Peyer's patch (tissue), 4 donors: ENCODE measurements at regions not wholly inside any gene's neighbourhood (a gene's known extent, or its start where the extent isn't known, plus 50 kb on each side); places are given as distances from the start of the nearest gene placed in this dataset.

ENCODE experiments used
- DNase-seq, 3 donors: peaks; one replicate each; pipeline ENCODE4 v3.0.0-alpha.2; 2017 to 2019
- H3K27ac ChIP-seq, 4 donors: fragments of 200-600 bp; sonication (generic); one replicate each; pipeline ENCODE4 v1.5.1; 2016 to 2019
- H3K27me3 ChIP-seq, 2 donors: fragments of 200-600 bp; sonication (generic); one replicate each; pipeline ENCODE4 v1.5.1; 2019
- H3K36me3 ChIP-seq, 3 donors: fragments of 200-600 bp; sonication (generic); one replicate each; pipeline ENCODE4 v1.5.1; 2016 to 2019
- H3K4me1 ChIP-seq, 4 donors: fragments of 200-600 bp; sonication (generic); one replicate each; pipeline ENCODE4 v1.5.1; 2016 to 2019
- H3K4me3 ChIP-seq, 4 donors: fragments of 200-600 bp; sonication (generic); 1 replicate in 3 of 4; 2 replicates in 1 of 4; pipeline ENCODE4 v1.5.1; 2016 to 2019; ENCODE audit warnings: mild to moderate bottlenecking in 1 of 4
- H3K9me3 ChIP-seq, 4 donors: fragments of 200-600 bp; sonication (generic); one replicate each; pipeline ENCODE4 v1.5.1; 2016 to 2019; ENCODE audit warnings: mild to moderate bottlenecking in 1 of 4
- POLR2A ChIP-seq, 2 donors: fragments of 450-650 bp; IDR thresholded peaks; one replicate each; pipeline ENCODE4 v1.5.1; 2017; ENCODE audit warnings: antibody characterized with exemption in 2 of 2, mild to moderate bottlenecking in 2 of 2, moderate library complexity in 2 of 2
- TF ChIP-seq, protein P1 (sequence below), 6 experiments: fragments of 450-650 bp in 4 of 6; fragments of 200-600 bp in 2 of 6; sonication (generic) in 1 of 6; IDR thresholded peaks; one replicate each; pipeline ENCODE4 v1.5.1; 2017 to 2019; ENCODE audit warnings: antibody characterized with exemption in 6 of 6, mild to moderate bottlenecking in 3 of 6, moderate library complexity in 1 of 6

DNA sequence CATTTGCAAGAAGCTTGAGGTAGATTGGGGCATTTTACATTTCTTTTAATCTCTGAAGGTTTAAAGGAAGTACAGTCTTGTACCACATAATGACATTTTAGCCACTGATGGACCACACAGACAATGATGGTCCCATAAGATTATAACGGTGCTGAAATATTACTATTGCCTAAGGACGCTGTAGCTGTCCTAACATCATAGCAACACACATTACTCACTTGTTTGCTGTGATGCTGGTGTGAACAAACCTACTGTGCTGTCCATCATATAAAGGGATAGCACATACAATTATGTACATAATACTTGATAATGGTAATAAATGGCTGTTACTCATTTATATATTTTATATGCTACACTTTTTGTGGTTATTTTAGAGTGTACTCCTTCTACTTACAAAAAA is 127.1 kb upstream of the CPNE8 start:
- Histone ChIP-seq H3K9me3 (no peaks in the 10 kb centered on the region), H3K4me1 (no peaks in the 10 kb centered on the region), H3K36me3 (no peaks in the 10 kb centered on the region), H3K27ac (no peak overlapping the region), H3K4me3 (no peak overlapping the region), H3K27me3 (no peaks in the 10 kb centered on the region)
- TF ChIP-seq, protein P1, sequence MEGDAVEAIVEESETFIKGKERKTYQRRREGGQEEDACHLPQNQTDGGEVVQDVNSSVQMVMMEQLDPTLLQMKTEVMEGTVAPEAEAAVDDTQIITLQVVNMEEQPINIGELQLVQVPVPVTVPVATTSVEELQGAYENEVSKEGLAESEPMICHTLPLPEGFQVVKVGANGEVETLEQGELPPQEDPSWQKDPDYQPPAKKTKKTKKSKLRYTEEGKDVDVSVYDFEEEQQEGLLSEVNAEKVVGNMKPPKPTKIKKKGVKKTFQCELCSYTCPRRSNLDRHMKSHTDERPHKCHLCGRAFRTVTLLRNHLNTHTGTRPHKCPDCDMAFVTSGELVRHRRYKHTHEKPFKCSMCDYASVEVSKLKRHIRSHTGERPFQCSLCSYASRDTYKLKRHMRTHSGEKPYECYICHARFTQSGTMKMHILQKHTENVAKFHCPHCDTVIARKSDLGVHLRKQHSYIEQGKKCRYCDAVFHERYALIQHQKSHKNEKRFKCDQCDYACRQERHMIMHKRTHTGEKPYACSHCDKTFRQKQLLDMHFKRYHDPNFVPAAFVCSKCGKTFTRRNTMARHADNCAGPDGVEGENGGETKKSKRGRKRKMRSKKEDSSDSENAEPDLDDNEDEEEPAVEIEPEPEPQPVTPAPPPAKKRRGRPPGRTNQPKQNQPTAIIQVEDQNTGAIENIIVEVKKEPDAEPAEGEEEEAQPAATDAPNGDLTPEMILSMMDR (IDR thresholded peaks at IDR 0.05): no peak
- no peak for TF ChIP-seq POLR2A (IDR thresholded peaks at IDR 0.05)
- DNase-seq: no peak

DNA sequence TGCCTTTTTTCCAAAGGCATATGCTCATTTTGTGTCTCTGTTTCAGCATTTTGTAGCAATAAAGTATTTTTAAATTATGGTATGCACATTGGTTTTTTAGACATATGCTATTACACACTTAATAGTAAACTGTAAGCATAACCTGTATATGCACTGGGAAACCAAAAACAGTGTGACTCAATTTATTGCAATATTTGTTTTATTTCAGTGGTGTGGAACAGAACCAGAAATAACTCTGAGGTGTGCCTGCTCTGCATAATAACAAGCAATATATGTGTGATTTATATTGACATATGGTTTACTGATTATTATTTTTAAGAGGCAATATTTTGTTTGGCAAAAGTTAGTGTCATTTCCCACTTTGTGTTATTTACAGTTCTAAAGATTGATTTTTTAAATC is 126.6 kb upstream of the CPNE8 start:
- TF ChIP-seq, protein P1 (IDR thresholded peaks at IDR 0.05): no peak
- no peak for TF ChIP-seq POLR2A (IDR thresholded peaks at IDR 0.05)

DNA sequence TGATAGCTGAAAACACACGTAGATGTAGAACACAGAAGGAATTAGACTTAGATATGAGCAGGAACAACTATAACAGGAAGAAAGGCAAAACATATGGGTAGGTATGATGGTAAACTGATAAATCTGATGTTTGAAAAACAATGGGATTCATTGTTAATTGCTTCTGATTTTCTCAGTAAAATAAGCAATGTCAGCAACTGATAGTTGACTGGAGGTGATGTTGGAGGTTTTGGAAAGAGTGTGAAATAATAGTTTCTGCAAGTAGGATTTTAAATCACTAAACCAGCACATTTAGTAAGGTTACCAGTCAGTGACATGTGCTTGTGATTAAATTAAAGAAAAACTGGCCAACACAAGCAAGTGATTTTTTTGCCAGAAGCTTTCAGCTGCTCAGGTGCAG is 123.0 kb upstream of the CPNE8 start:
- Histone ChIP-seq H3K9me3 (no peaks in the 10 kb centered on the region), H3K27ac (no peak overlapping the region), H3K4me1 (no peaks in the 10 kb centered on the region), H3K36me3 (no peaks in the 10 kb centered on the region), H3K4me3 (no peak overlapping the region), H3K27me3 (no peaks in the 10 kb centered on the region)
- DNase-seq: no peak
- TF ChIP-seq, protein P1 (IDR thresholded peaks at IDR 0.05): no peak
- no peak for TF ChIP-seq POLR2A (IDR thresholded peaks at IDR 0.05)

More for the DNA sequence above, 126.6 kb upstream of the CPNE8 start:
- no peaks in the 10 kb centered on the region for H3K9me3 ChIP-seq
- no peak overlapping the region for H3K27ac ChIP-seq
- H3K27me3 ChIP-seq: no peaks in the 10 kb centered on the region
- DNase-seq: no peak
- H3K4me1 ChIP-seq: no peaks in the 10 kb centered on the region
- no peaks in the 10 kb centered on the region for H3K36me3 ChIP-seq
- no peak overlapping the region for H3K4me3 ChIP-seq

DNA sequence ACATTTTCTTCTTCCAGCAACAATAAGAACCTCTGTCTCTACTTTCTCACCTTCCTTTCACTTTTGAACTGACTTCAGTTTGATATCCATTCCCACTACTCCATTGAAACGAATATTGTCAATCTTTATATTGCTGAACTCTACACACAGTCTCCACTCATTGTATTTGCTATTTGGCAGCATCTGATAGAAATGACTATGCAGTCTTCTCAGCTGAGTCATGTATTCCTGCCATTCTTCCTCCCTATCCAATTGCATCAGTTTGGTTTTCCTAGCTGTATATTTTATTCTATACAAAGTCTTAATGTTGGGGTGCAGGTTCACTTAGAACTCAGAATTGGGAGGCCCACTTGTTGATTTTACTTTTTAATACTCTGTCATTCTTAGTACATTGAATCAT is 107.5 kb upstream of the CPNE8 start:
- DNase-seq: no peak
- Histone ChIP-seq H3K4me1 (no peaks in the 10 kb centered on the region), H3K4me3 (no peak overlapping the region), H3K36me3 (no peaks in the 10 kb centered on the region), H3K27me3 (no peaks in the 10 kb centered on the region), H3K9me3 (no peaks in the 10 kb centered on the region), H3K27ac (no peak overlapping the region)
- TF ChIP-seq, protein P1 (IDR thresholded peaks at IDR 0.05): no peak

DNA sequence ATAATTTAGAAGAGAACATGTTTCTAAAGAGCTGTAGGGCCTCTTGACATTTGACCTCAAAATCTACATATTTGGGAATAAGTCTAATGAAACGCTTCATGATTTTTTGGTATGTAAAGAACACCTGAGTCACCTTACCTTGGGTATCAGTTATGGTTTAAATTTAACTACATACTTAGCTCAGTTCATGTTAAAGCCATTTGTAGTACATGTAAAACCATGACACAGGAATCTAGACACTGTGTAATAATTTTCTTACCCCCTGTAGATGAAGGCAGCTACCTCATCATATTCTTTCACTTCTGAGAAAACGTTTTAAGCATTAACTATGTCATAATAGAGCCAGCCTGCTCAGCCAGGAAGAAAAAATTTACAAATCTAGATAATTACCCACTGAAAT is 105.8 kb upstream of the CPNE8 start:
- no peak for DNase-seq
- TF ChIP-seq, protein P1 (IDR thresholded peaks at IDR 0.05): no peak
- no peak overlapping the region for H3K4me3 ChIP-seq
- H3K27me3 ChIP-seq: no peaks in the 10 kb centered on the region
- no peaks in the 10 kb centered on the region for H3K9me3 ChIP-seq
- no peaks in the 10 kb centered on the region for H3K4me1 ChIP-seq
- H3K27ac ChIP-seq: no peak overlapping the region
- H3K36me3 ChIP-seq: no peaks in the 10 kb centered on the region

DNA sequence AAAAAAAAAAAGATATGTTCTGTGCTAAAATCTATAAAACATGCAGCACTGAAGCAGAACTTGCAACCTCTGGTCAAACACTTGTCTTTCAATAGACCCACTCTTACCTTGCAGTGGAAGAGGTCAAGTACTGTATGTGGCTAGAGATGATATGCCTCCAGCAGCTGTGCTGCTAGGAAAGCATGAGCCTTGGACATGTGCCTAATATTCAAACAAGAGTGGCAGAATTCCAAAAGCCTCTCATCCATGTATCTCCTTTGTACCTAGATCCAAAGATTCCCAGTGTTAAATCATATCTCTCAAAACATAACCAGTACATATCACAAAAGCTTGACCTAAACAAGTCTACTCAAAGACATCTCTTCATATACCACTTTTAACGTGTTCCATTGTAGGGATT is 105.0 kb upstream of the CPNE8 start:
- Histone ChIP-seq H3K4me3 (no peak overlapping the region), H3K27me3 (no peaks in the 10 kb centered on the region), H3K9me3 (no peaks in the 10 kb centered on the region), H3K36me3 (no peaks in the 10 kb centered on the region), H3K27ac (no peak overlapping the region), H3K4me1 (no peaks in the 10 kb centered on the region)
- no peak for DNase-seq
- no peak for TF ChIP-seq POLR2A (IDR thresholded peaks at IDR 0.05)
- TF ChIP-seq, protein P1 (IDR thresholded peaks at IDR 0.05): no peak
